HEK293 (cell line): ENCODE measurements at regions not wholly inside any gene's neighbourhood (a gene's known extent, or its start where the extent isn't known, plus 50 kb on each side); places are given as distances from the start of the nearest gene placed in this dataset.

ENCODE experiments used
- CTCF ChIP-seq: fragments of 450-650 bp; formaldehyde crosslinking; IDR thresholded peaks from 2 replicates; pipeline ENCODE4 v1.5.1; 2016; ENCODE audit warnings: missing biosample characterization, missing genetic modification characterization
- PBX3 ChIP-seq: sonication (generic); formaldehyde crosslinking; IDR thresholded peaks from 2 replicates; pipeline ENCODE4 v1.8.1; 2022; ENCODE audit warnings: mild to moderate bottlenecking, moderate library complexity, missing genetic modification reagents
- PRDM10 ChIP-seq: fragments of 450-650 bp; formaldehyde crosslinking; IDR thresholded peaks from 2 replicates; pipeline ENCODE4 v1.5.1; 2016; ENCODE audit warnings: missing biosample characterization, missing genetic modification characterization
- PRDM6 ChIP-seq: fragments of 450-650 bp; formaldehyde crosslinking; IDR thresholded peaks from 2 replicates; pipeline ENCODE4 v1.5.1; 2017; ENCODE audit warnings: missing biosample characterization, missing genetic modification characterization
- RBAK ChIP-seq: fragments of 450-650 bp; formaldehyde crosslinking; IDR thresholded peaks from 2 replicates; pipeline ENCODE4 v1.5.1; 2016; ENCODE audit warnings: missing biosample characterization, missing genetic modification characterization
- REPIN1 ChIP-seq: fragments of 450-650 bp; formaldehyde crosslinking; IDR thresholded peaks from 2 replicates; pipeline ENCODE4 v1.5.1; 2017; ENCODE audit warnings: missing biosample characterization, missing genetic modification characterization, low read depth
- SP2 ChIP-seq: fragments of 450-650 bp; formaldehyde crosslinking; IDR thresholded peaks from 2 replicates; pipeline ENCODE4 v1.5.1; 2016; ENCODE audit warnings: missing biosample characterization, missing genetic modification characterization
- YY1 ChIP-seq: fragments of 450-650 bp; formaldehyde crosslinking; IDR thresholded peaks from 2 replicates; pipeline ENCODE4 v1.5.1; 2018; ENCODE audit warnings: missing biosample characterization, missing genetic modification characterization
- ZBTB8A ChIP-seq: fragments of 450-650 bp; formaldehyde crosslinking; IDR thresholded peaks from 2 replicates; pipeline ENCODE4 v1.5.1; 2016; ENCODE audit warnings: missing biosample characterization, missing genetic modification characterization
- ZFP41 ChIP-seq: fragments of 450-650 bp; formaldehyde crosslinking; IDR thresholded peaks from 2 replicates; pipeline ENCODE4 v1.5.1; 2016; ENCODE audit warnings: missing biosample characterization, missing genetic modification characterization, borderline replicate concordance
- ZNF114 ChIP-seq: fragments of 450-650 bp; formaldehyde crosslinking; IDR thresholded peaks from 2 replicates; pipeline ENCODE4 v1.5.0; 2017; ENCODE audit warnings: missing biosample characterization, missing genetic modification characterization
- ZNF558 ChIP-seq: fragments of 450-650 bp; formaldehyde crosslinking; IDR thresholded peaks from 2 replicates; pipeline ENCODE4 v1.5.1; 2016; ENCODE audit warnings: missing biosample characterization, missing genetic modification characterization
- ZNF610 ChIP-seq: fragments of 450-650 bp; formaldehyde crosslinking; IDR thresholded peaks from 2 replicates; pipeline ENCODE4 v1.5.1; 2016; ENCODE audit warnings: missing biosample characterization, missing genetic modification characterization, borderline replicate concordance

- no peak for TF ChIP-seq CTCF (tag by site-specific recombination)
- no peak for TF ChIP-seq ZBTB8A (tag by site-specific recombination)
- TF ChIP-seq ZNF558 (tag by site-specific recombination): no peak
- TF ChIP-seq PRDM10 (tag by site-specific recombination): no peak
- TF ChIP-seq YY1 (tag by site-specific recombination): no peak
- TF ChIP-seq ZFP41 (tag by site-specific recombination): no peak
- TF ChIP-seq SP2 (tag by site-specific recombination): no peak
- TF ChIP-seq PBX3 (CRISPR knock-in tag): no peak
- TF ChIP-seq ZNF610 (tag by site-specific recombination): no peak
- TF ChIP-seq RBAK: no peak
- TF ChIP-seq REPIN1 (tag by site-specific recombination): no peak
- TF ChIP-seq ZNF114 (tag by site-specific recombination): no peak
- TF ChIP-seq PRDM6 (tag by site-specific recombination): no peak
Observed at GRCh38 chr15:20272422-20273184, 269.0 kb downstream of the GOLGA6L6 start.
